ENCODE measurements at regions not wholly inside any gene's neighbourhood (a gene's known extent, or its start where the extent isn't known, plus 50 kb on each side); places are given as distances from the start of the nearest gene placed in this dataset.
"Not testable (repeated sequence)": the region's sequence is repeated elsewhere in the genome, so short reads cannot be mapped to it uniquely, and the experiment has no call there.

DNA sequence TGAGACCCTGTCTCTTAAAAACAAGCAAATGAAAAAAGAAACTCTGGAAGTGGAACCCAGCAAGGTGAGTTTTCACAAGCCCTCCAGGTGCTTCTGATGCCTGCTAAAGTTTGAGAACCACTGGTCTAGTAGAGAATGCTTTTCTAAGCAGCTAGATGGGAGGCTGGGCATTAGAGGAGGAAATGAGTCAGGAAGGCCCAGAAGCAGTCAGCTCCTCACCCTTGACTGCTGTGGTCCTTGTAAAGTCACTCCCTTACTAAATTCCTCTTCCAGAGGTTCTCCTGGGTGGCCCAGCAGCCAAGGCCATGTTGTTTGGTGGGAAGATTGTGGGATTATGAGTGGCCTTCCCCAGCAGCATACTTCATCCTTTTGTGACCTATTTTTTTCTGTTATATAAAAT, 52.0 kb upstream of the FYN start:
- no peak for DNase-seq

DNA sequence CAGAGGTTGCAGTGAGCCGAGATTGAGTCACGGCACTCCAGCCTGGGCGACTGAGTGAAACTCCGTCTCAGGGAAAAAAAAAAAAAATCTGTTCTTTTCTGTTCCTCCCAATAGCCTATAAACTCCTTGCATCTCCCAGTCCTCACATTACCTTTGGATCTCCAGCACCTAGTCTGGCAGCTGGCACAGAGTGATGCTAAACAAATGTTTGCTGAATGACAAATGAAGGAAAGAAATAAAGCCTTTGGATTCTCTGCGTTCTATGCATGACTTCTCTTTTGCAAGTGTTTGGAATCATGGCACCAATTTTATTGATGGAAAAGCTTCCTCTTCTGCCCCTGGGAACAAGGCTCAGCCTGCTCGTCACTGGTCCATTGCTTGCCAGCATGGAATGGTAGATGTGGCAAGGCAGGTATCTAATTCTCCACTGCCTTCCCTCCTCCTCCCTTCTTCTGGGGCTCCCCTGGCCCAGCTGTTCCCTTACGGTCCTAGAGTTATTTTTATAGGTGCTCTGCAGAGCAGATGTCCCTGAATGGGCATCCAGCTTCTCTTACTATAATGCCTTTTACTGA, 53.6 kb upstream of the FYN start:
- DNase-seq = no peak

DNA sequence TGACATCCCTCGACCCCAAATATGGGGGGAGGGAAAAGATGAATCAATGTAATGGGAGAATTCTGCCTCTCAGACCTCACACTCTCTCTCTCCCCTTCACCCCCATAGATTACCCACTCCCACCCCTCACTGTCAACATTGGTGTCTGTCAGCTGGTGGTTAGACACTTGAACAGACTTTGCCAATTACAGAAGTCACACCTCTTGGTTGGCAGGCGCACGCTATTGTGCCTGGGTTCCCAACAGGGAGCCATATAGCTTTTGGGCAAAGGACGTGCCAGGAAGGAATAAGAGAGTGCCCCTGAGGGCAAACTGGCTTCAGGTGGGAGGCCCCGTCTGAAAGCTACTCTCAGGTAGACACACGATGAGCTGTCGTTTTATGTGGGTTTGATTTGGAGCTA, 54.1 kb upstream of the FYN start:
- no peak for DNase-seq

DNA sequence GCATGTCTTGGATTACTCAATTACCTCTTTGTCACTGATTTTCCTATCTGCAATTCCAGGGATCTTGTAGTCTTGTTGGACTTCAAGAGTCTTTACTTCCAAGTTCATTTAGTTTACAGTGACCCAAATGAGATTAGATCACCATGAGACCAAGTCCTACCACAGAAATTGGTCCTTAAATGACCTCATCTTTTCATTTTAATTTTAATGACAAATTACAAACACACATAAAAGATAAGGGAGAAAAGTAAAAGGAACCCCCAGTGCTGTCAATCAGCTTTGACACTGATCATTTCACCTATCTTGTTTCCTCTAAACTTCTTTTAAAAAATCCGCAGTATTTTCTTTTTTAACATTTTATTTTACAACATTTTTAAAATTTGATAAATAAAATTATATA, 54.9 kb upstream of the FYN start:
- DNase-seq = no peak

DNA sequence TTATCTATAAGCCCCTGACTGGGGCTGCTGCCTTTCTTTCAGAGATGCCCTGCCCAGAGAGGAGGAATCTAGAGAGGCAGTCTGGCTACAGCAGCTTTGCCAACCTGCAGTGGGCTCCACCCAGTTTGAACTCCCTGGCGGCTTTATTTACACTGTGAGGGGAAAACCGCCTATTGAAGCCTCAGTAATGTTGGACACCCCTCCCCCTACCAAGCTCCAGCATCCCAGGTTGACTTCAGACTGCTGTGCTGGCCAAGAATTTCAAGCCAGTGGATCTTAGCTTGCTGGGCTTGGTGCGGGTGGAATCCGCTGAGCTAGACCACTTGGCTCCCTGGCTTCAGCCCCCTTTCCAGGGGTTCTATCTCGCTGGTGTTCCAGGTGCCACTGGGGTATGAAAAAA, 61.4 kb upstream of the FYN start:
- not testable (repeated sequence) for DNase-seq

DNA sequence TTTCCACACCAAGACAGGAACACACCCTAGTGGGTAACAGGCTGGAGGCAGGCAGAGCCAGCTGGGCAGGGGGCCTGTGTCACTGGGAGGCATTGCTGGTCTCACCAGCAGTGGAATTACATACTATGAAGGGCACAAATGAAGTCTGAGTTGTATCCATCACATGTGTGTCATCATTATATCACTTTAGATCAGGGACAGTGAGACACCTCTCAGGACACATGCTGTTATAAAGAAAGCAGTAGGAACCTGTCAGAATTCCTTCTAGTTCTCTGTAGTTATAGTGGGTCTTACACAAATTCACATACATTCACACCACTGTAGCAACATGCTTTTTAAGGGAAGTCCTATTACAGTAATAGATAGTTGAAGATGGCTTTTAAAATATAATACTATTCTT, 63.5 kb upstream of the FYN start:
- no peak for DNase-seq

DNA sequence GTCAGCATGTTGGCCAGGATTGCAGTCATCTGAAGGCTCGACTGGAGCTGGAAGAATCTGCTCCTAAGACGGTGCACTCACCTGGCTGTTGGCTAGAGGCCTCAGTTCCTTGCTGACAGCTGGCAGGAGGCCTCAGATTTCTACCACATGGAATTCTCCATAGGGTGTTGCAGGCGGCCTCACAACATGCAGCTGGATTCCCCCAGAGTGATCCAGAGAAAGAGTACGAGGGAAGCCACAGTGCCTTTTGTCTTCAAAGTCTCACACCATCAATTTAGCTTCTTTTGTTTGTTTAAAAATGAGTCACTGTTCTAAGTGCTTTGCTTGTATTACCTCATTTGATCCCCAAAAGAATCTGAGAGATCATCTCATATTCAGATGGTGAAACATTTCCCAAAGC, 65.5 kb upstream of the FYN start:
- DNase-seq = no peak

DNA sequence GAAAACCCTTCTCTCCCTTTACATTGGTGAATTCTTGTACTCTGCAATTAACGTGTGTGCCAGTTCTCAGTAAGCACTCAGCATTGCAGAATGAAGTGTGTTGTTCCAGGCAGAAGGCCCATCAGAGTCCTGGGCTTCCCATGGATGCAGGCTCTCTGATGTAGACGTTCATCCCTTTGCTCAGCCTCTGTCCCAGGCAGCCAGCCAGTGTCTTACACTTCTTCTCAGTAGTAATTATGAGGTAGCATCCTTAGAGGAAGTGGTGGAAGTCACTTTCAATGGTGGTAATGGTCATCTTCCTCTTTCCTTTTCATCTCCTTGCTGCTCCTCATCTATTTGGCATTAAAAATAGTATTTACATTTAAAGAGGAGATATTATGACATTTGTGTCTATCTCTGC, 66.7 kb upstream of the FYN start:
- no peak for DNase-seq

DNA sequence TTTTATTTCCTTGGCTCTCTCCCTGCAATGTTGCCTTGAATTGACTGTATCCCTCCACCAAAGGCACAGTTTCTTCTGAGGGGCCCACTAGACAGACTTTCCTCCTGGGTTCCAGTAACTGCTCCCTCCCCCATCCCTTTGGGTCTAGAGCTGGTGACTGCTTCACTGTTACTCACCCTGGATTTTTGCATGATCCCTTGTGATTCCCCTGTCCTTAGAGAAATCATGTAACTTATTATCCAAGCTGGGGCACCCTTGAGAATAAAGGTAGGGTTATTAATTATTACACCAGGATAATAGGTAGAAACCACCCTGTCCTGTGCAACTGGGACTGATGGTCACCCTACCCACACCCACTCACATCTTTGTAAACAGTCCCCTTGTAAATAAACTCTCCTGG, 67.5 kb upstream of the FYN start:
- no peak for DNase-seq

DNA sequence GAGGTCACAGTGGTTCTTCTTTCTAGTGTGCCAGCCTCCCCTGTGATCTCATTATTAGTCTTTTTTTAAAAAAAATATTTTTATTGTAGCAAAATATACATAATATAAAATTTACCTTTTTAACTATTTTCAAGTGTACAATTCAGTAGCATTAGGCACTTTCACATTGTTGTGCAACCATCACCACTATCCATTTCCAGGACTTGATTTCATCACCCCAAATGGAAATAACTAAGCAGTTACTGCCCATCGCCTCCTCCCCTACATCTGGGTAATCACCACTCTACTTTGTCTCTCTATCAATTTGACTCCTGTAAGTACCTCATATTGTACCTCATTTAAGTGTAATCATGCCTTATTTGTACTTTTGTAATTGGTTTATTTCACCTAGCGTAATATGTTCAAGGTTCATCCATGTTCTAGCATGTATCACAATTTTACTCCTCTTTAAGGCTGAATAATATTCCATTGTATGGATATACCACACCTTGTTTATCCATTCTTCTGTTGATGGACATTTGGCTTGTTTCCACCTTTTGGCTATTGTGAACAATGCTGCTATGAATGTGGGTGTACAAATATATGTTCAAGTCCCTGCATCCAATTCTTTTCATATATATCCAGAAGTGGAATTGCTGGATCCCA, 68.6 kb upstream of the FYN start:
- DNase-seq = no peak

DNA sequence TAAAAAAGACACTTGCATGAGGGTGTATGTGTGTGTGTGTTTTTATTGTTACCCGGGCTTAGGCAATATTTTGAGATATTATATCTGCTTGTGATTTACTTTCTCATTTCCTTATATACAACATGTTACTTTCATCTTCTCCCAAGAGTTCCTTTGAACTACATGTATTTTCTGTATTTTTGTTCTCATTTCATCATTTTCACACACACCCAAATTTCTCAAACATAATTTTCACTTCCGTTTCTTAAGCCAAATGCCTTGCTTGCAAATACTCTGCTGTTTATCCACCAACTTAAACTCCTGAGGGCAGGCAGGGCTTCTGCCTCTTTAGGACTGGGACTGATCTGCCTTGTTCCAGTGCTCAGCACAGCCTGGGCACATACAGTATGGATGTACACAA, 69.3 kb upstream of the FYN start:
- DNase-seq = no peak

DNA sequence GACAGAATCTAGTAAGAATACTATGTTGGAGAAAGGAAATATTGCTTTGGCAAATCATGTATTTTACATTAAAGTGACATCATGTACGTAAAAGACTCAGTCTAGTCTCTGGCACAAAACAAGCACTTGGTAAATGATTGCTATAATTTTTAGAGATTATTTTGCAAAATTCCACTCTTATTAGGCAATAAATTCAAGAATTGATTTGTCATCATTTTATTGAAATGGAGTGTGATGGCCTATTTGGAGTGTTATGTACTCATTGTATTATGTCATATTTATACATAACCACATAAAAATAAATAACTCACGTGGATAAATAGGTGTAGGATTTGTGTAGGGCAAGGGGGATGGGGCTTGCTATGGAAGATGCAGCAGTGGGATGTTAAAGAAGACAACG, 70.0 kb upstream of the FYN start:
- DNase-seq = no peak

DNA sequence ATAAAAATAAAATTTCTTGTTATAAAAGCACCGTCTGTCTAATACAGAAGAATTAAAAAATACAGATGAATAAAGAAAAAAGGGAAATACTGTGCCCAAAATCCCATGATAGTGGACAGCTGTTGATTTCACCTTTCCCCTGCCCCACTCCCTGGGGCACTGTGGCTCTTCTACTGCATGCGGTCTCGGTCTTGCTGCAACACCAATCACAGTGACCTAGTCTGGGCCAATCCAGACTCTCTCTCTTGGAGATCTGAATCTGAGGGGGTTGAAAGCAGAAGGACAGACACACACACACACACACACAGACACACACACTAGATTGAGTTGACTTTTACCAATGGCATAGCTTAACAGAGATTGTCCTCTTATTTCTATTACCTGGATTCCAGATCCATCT, 70.5 kb upstream of the FYN start:
- no peak for DNase-seq

DNA sequence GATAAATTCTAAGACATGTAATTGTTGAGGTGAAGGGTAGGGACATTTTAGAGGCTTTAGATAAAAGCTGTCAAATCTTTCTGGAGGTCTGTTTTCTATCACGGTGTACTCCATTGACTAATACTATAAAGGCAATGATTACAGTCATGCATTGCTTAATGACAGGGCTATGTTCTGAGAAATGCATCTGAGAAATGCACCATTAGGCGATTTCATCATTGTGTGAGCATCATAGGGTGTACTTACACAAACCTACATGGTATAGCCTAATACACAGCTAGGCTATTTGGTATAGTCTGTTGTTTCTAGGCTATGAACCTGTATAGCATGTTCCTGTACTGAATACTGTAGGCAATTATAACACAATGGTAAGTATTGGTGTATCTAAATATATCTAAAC, 71.3 kb upstream of the FYN start:
- no peak for DNase-seq

DNA sequence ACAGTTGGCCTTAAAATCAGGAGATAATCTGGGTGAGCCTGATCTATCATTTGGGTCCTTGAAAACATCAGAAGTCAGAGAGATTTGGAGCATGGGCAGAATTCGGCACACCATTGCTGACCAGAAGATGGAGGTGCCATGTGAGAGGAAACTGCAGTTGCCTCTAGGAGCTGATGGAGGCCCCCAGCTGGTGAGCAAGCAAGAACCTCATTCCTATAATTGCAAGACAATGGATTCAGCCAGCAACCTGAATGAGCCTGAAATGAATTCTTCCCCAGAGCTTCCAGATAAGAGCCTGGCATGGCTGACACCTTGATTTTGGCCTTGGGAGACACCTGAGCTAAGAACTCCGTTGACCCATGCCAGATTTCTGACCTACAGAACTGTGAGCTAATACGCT, 76.3 kb upstream of the FYN start:
- no peak for DNase-seq

DNA sequence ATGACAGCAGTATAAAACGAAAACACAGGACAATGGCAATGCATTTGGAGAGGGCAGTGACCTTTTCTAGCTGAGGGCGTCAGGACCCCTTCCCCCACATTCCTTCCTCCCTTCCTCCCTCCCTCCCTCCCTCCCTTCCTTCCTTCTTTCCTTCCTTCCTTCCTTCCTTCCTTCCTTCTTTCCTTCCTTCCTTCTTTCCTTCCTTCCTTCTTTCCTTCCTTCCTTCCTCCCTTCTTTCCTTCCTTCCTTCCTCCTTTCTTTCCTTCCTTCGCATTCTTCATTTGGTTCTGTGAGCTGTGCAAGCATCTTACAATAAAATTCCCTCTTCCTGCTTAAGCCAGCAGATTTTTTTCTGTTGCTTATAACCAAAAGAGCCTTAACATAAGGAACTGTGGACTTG, 76.7 kb upstream of the FYN start:
- not testable (repeated sequence) for DNase-seq

DNA sequence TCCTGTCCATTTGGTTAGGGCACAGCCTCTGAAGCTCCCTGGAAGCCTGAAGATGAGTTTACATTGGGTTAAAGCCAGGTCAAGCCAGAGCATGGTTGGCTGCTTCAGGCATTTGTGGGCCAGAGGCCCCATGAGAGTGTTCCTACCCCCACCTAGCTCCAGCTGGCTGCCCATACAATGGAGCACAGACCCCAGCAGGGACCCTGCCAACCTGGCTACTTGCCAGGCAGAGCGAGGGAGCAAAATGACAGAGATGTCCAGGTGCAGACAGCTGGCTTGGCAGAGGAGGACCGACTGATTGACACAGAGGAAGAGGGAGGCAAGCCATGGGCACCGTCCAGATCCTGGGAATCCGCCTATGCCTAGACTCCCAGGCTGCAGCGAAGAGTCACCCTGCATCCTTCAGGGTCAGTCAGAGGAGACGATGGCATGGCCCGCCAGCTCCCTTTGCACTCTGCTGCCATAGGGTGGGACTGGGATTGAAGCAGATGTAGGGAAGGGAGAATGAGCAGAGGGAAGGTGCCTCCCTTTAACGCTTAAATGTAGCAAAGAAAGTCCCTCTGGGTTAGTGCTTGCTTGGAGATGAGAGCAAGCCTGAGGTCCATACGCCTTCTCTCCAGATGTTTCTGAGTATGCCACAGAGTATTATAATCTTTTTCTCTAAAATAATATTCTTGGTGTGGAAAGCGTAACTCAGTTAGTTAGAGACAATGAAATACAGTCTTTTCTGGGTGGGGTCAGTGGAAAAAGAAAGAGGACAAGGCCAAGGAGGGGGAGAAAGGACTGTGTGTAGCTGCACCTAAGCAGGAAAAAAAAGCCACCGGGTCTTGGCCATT, 77.6 kb upstream of the FYN start:
- peak; percentile 84 for DNase-seq

DNA sequence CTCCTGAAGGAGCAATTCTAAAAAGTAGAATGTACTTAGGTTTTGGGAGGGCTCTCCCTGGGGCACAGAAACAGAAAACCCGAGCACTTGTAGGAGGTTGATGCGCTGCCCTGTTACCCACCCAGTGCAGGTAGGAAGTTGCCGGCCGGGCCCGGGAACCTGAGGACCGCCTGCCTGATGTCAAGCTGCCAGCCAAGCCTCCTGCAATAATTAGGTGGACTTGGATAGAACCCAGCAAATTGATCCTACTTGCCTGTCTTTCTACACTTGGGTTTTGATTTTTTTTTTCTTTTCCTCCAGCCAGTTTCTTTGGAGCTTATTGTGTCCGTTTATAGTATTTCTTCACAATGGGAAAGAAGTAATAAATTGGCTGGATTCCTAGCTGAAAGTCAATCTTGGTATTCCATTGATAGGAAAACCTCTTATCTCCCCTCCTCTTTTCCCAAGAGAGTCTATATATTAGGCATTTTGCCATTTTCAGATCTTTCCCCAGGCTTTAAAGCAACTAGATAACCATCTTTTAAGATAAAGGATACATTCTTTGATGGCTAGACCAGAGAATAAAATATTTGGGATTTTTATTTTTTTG, 78.3 kb upstream of the FYN start:
- no peak for DNase-seq

DNA sequence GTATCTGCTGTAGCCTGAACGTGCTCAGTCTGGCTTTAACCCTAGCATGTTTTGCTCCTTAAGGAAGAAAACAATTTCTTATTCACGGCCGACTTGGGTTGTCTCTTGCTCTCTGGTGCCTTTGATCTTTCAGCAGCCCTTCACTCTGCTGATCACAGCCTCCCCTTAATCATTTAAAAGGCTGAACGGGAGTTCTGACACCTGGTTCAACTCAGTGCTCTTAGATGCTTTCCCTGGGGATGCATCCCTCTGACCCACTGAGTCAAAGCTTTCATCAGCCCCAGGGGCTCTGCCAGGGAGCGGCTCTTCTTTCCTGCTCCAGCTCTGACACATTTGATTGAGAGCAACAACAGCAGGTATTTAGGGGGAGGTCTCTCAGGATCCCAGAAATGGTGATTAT, 79.0 kb upstream of the FYN start:
- DNase-seq = no peak

DNA sequence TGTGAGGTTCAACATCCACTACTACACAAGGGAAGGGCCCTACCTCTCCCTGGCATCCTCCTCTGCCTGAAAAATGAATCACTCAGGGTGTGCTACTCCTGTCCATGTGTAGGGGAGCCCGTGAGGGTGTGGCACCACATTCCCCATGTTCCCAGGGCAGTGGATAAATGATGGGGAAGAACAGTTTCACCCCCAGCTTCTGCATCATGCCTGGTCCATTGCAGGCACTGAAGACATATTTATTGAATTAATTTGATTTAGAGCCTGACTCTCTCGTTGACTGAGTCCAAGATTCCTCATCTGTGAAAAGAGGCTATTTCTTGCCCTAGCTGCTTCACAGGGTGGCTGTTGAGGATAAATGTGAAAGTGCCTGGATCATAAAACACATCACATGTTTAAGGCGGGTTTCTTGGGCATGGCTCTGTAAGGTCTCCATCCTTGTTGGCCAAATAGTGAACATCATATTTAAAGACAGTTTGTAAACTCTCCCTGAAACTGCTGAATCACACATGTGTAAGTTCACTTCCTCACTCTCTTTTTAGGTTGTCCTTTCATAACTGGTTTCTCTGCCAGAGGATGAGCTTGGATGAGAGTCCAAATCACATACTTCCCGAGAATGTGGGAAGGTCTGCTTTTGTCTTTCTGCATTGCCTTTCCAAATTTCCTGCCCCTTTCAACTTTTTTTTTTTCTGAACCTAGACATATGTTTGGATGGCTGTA, 79.7 kb upstream of the FYN start:
- no peak for DNase-seq

DNA sequence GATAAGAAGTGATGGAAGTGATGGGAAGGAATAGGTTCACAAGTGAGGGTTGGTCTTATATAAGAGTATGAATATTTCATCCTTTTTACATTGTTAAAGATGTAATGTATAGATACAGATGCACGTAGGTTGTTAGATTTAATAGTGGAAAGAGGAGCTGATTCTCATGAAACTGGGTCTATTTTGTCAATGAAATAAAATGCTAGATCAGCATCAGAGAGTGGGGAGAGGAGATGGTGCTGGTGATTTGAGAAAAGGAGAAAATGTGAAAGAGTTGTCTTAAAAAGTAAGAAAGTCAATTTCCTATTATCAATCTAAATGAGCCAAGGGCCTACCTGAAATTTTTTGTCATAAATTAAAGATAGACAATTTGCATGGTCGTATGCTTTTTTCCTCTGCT, 82.8 kb upstream of the FYN start:
- DNase-seq = no peak

DNA sequence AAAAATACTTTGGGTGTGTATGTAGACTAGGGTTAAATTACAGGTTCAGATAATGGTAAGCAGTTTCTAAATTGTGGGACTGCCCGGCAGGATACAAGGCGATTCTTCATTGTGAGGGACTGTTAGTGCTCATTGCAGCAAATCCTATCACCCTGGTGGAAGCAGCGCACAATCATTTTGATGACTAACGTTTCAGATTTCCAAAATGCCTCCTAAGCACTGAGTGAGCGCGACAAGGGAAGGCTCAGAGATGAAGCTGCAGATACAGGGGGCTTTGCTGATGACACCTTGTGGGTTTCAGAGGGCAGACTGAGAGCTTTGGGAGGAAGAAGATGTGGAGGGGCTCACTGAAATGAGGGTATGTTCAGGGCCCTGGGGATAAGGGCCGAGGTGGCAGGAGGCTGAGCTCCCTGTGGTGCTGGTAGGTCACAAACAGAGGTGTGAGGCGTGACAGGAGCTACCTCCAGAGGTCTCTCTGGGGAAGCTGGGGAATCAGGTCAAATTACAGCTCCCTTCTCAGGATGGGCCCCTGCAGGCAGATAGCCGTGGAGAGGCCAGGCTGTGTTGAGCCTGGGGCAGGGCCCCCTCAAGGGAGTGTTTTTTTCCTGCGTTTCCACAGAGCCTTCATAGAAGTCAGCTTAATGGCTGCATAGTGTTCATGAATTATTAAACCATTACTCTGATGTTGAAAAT, 84.5 kb upstream of the FYN start:
- DNase-seq = no peak

DNA sequence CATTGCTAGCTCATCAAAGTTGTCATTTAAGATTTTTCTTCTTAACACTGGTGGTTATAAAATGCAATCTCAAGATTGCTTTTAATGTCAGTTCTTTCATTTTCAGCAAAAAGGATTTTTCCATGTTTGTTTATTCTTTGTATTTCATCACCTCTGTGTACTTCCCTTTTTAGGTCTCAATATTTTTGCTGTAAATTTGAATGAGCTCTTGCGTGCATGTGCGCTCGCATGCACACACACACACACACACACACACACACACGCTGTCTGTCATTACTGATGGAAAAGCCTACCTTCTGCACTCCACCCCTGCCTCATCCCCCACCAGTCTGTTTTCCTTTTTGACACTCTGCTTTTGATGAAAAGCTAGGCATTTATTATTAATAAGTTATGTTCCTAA, 85.3 kb upstream of the FYN start:
- DNase-seq = no peak
